Stimulated activated memory B cell treated with anti-CD40 and anti-IgM and Interleukin-4, amounts not matched to agents 10 μg/mL and 1 μg/mL and 100 μg/mL, for 72 hours (primary cell): ENCODE measurements at regions not wholly inside any gene's neighbourhood (a gene's known extent, or its start where the extent isn't known, plus 50 kb on each side); places are given as distances from the start of the nearest gene placed in this dataset.
"Not testable (repeated sequence)": the region's sequence is repeated elsewhere in the genome, so short reads cannot be mapped to it uniquely, and the experiment has no call there.

Experiments used
- ATAC-seq: fragments of 150-1000 bp; cut with Tn5 transposase; 2 replicates; pipeline ENCODE4 v1.10.0; 2021
- H3K27ac Mint-ChIP-seq: one replicate; pipeline ENCODE4 v1.8.0; 2022; ENCODE audit warnings: mild to moderate bottlenecking, mixed read lengths
- H3K27me3 Mint-ChIP-seq: one replicate; pipeline ENCODE4 v1.8.0; 2022; ENCODE audit warnings: mixed read lengths
- H3K36me3 Mint-ChIP-seq: one replicate; pipeline ENCODE4 v1.8.0; 2022; ENCODE audit warnings: mixed read lengths
- H3K4me1 Mint-ChIP-seq: one replicate; pipeline ENCODE4 v1.8.0; 2022; ENCODE audit warnings: mixed read lengths
- H3K4me3 Mint-ChIP-seq: one replicate; pipeline ENCODE4 v1.8.0; 2022; ENCODE audit warnings: mild to moderate bottlenecking, moderate library complexity, mixed read lengths
- H3K9me3 Mint-ChIP-seq: one replicate; pipeline ENCODE4 v1.8.0; 2022; ENCODE audit warnings: mixed read lengths

GRCh38 chr2:81481242-81481993 lies 1176.9 kb upstream of the LRRTM1 start:
- no peaks in the 10 kb centered on the region for H3K4me1 Mint-ChIP-seq
- H3K36me3 Mint-ChIP-seq: no peaks in the 10 kb centered on the region
- no peak overlapping the region for H3K27ac Mint-ChIP-seq
- ATAC-seq: peak; percentile 54
- no peak overlapping the region for H3K4me3 Mint-ChIP-seq
- H3K9me3 Mint-ChIP-seq: peaks cover 8% of the 10 kb centered on the region
- no peaks in the 10 kb centered on the region for H3K27me3 Mint-ChIP-seq

GRCh38 chr2:81467096-81467495 lies 1162.5 kb upstream of the LRRTM1 start:
- Mint-ChIP-seq H3K27ac (no peak overlapping the region), H3K36me3 (no peaks in the 10 kb centered on the region), H3K9me3 (peaks cover 8% of the 10 kb centered on the region), H3K27me3 (no peaks in the 10 kb centered on the region), H3K4me3 (no peak overlapping the region), H3K4me1 (no peaks in the 10 kb centered on the region)
- ATAC-seq: no peak

- peaks cover 14% of the 10 kb centered on the region for H3K9me3 Mint-ChIP-seq
- no peak overlapping the region for H3K4me3 Mint-ChIP-seq
- no peak for ATAC-seq
Observed at GRCh38 chr2:81462420-81462819, 1157.9 kb upstream of the LRRTM1 start.

GRCh38 chr2:81445176-81445575 lies 1140.6 kb upstream of the LRRTM1 start:
- ATAC-seq: no peak
- no peaks in the 10 kb centered on the region for H3K27me3 Mint-ChIP-seq

More at GRCh38 chr2:81462420-81462819, 1157.9 kb upstream of the LRRTM1 start:
- H3K4me1 Mint-ChIP-seq: no peaks in the 10 kb centered on the region
- H3K27me3 Mint-ChIP-seq: no peaks in the 10 kb centered on the region
- no peaks in the 10 kb centered on the region for H3K36me3 Mint-ChIP-seq
- H3K27ac Mint-ChIP-seq: no peak overlapping the region

GRCh38 chr2:81437456-81438000 lies 1133.0 kb upstream of the LRRTM1 start:
- no peak overlapping the region for H3K27ac Mint-ChIP-seq
- no peaks in the 10 kb centered on the region for H3K36me3 Mint-ChIP-seq
- ATAC-seq: no peak
- H3K4me1 Mint-ChIP-seq: no peaks in the 10 kb centered on the region
- H3K27me3 Mint-ChIP-seq: no peaks in the 10 kb centered on the region
- no peak overlapping the region for H3K4me3 Mint-ChIP-seq
- no peaks in the 10 kb centered on the region for H3K9me3 Mint-ChIP-seq

More at GRCh38 chr2:81445176-81445575, 1140.6 kb upstream of the LRRTM1 start:
- H3K27ac Mint-ChIP-seq: no peak overlapping the region
- no peaks in the 10 kb centered on the region for H3K36me3 Mint-ChIP-seq
- no peak overlapping the region for H3K4me3 Mint-ChIP-seq
- H3K4me1 Mint-ChIP-seq: no peaks in the 10 kb centered on the region
- peaks cover 7% of the 10 kb centered on the region for H3K9me3 Mint-ChIP-seq

GRCh38 chr2:81436256-81436655 lies 1131.7 kb upstream of the LRRTM1 start:
- Mint-ChIP-seq H3K27me3 (no peaks in the 10 kb centered on the region), H3K4me3 (no peak overlapping the region), H3K27ac (no peak overlapping the region), H3K9me3 (no peaks in the 10 kb centered on the region), H3K36me3 (no peaks in the 10 kb centered on the region), H3K4me1 (no peaks in the 10 kb centered on the region)
- no peak for ATAC-seq

- H3K27me3 Mint-ChIP-seq: no peaks in the 10 kb centered on the region
- no peaks in the 10 kb centered on the region for H3K36me3 Mint-ChIP-seq
- H3K4me1 Mint-ChIP-seq: no peaks in the 10 kb centered on the region
- ATAC-seq: no peak
- H3K27ac Mint-ChIP-seq: no peak overlapping the region
- no peak overlapping the region for H3K4me3 Mint-ChIP-seq
- H3K9me3 Mint-ChIP-seq: no peaks in the 10 kb centered on the region
Observed at GRCh38 chr2:81412681-81413080, 1108.1 kb upstream of the LRRTM1 start.

GRCh38 chr2:81403508-81403907 lies 1099.0 kb upstream of the LRRTM1 start:
- no peaks in the 10 kb centered on the region for H3K4me1 Mint-ChIP-seq
- ATAC-seq: no peak
- H3K9me3 Mint-ChIP-seq: no peaks in the 10 kb centered on the region
- H3K36me3 Mint-ChIP-seq: no peaks in the 10 kb centered on the region
- H3K4me3 Mint-ChIP-seq: no peak overlapping the region
- no peak overlapping the region for H3K27ac Mint-ChIP-seq
- no peaks in the 10 kb centered on the region for H3K27me3 Mint-ChIP-seq

GRCh38 chr2:81396417-81397019 lies 1092.0 kb upstream of the LRRTM1 start:
- Mint-ChIP-seq H3K9me3 (no peaks in the 10 kb centered on the region), H3K4me1 (no peaks in the 10 kb centered on the region), H3K27ac (no peak overlapping the region), H3K36me3 (no peaks in the 10 kb centered on the region), H3K27me3 (no peaks in the 10 kb centered on the region), H3K4me3 (no peak overlapping the region)
- ATAC-seq: no peak

- Mint-ChIP-seq H3K27ac (no peak overlapping the region), H3K9me3 (no peaks in the 10 kb centered on the region), H3K27me3 (no peaks in the 10 kb centered on the region), H3K36me3 (no peaks in the 10 kb centered on the region), H3K4me1 (no peaks in the 10 kb centered on the region), H3K4me3 (no peak overlapping the region)
- no peak for ATAC-seq
Observed at GRCh38 chr2:81395746-81396145, 1091.2 kb upstream of the LRRTM1 start.

- peaks cover 5% of the 10 kb centered on the region for H3K9me3 Mint-ChIP-seq
- no peak for ATAC-seq
- no peaks in the 10 kb centered on the region for H3K36me3 Mint-ChIP-seq
Observed at GRCh38 chr2:81389203-81389602, 1084.7 kb upstream of the LRRTM1 start.

GRCh38 chr2:81363800-81364199 lies 1059.2 kb upstream of the LRRTM1 start:
- H3K4me3 Mint-ChIP-seq: no peak overlapping the region
- no peaks in the 10 kb centered on the region for H3K4me1 Mint-ChIP-seq
- no peaks in the 10 kb centered on the region for H3K36me3 Mint-ChIP-seq
- no peak overlapping the region for H3K27ac Mint-ChIP-seq
- ATAC-seq: no peak
- H3K9me3 Mint-ChIP-seq: peaks cover 9% of the 10 kb centered on the region
- H3K27me3 Mint-ChIP-seq: no peaks in the 10 kb centered on the region

More at GRCh38 chr2:81389203-81389602, 1084.7 kb upstream of the LRRTM1 start:
- no peak overlapping the region for H3K27ac Mint-ChIP-seq
- H3K27me3 Mint-ChIP-seq: no peaks in the 10 kb centered on the region
- no peak overlapping the region for H3K4me3 Mint-ChIP-seq
- no peaks in the 10 kb centered on the region for H3K4me1 Mint-ChIP-seq

- H3K36me3 Mint-ChIP-seq, H3K4me1 Mint-ChIP-seq, H3K4me3 Mint-ChIP-seq, H3K27me3 Mint-ChIP-seq, H3K27ac Mint-ChIP-seq, ATAC-seq, H3K9me3 Mint-ChIP-seq: not testable (repeated sequence)
Observed at GRCh38 chr2:81362468-81362867, 1057.9 kb upstream of the LRRTM1 start.

GRCh38 chr2:81355436-81355835 lies 1050.9 kb upstream of the LRRTM1 start:
- no peak for ATAC-seq
- no peak overlapping the region for H3K27ac Mint-ChIP-seq
- H3K36me3 Mint-ChIP-seq: no peaks in the 10 kb centered on the region
- no peaks in the 10 kb centered on the region for H3K27me3 Mint-ChIP-seq
- H3K4me1 Mint-ChIP-seq: no peaks in the 10 kb centered on the region
- H3K9me3 Mint-ChIP-seq: peaks cover 9% of the 10 kb centered on the region
- H3K4me3 Mint-ChIP-seq: no peak overlapping the region

GRCh38 chr2:81334046-81334445 lies 1029.5 kb upstream of the LRRTM1 start:
- Mint-ChIP-seq H3K9me3 (peaks cover 4% of the 10 kb centered on the region), H3K36me3 (no peaks in the 10 kb centered on the region), H3K27me3 (no peaks in the 10 kb centered on the region), H3K4me1 (no peaks in the 10 kb centered on the region), H3K27ac (no peak overlapping the region), H3K4me3 (no peak overlapping the region)
- no peak for ATAC-seq

- Mint-ChIP-seq H3K4me1 (no peaks in the 10 kb centered on the region), H3K9me3 (peaks cover 3% of the 10 kb centered on the region), H3K27me3 (no peaks in the 10 kb centered on the region), H3K4me3 (no peak overlapping the region), H3K36me3 (no peaks in the 10 kb centered on the region), H3K27ac (no peak overlapping the region)
- ATAC-seq: no peak
Observed at GRCh38 chr2:81328968-81329367, 1024.4 kb upstream of the LRRTM1 start.
